OCI-LY1 (cell line): ENCODE measurements at regions not wholly inside any gene's neighbourhood (a gene's known extent, or its start where the extent isn't known, plus 50 kb on each side); places are given as distances from the start of the nearest gene placed in this dataset.

ENCODE experiments used
- H2AFZ ChIP-seq: fragments of 200-600 bp; sonication (generic), shearing (Covaris generic); 2 replicates; pipeline ENCODE4 v1.6.0; 2014; ENCODE audit warnings: antibody characterized with exemption, mild to moderate bottlenecking, low read length
- H3F3A ChIP-seq: fragments of 200-600 bp; sonication (generic), shearing (Covaris generic); 2 replicates; pipeline ENCODE4 v1.6.0; 2014; ENCODE audit warnings: mild to moderate bottlenecking, antibody characterized with exemption, low read length, moderate library complexity; ENCODE audit not compliant: insufficient read depth
- H3K27ac ChIP-seq: fragments of 200-600 bp; sonication (generic); 2 replicates; pipeline ENCODE4 v1.5.1; 2014; ENCODE audit warnings: low read length, mixed run types, mild to moderate bottlenecking, low read depth; ENCODE audit not compliant: poor library complexity, severe bottlenecking
- H3K27me3 ChIP-seq: fragments of 200-600 bp; sonication (generic); 2 replicates; pipeline ENCODE4 v1.6.0; 2014; ENCODE audit warnings: antibody characterized with exemption, mild to moderate bottlenecking, low read length, moderate library complexity; ENCODE audit not compliant: insufficient read depth
- H3K36me3 ChIP-seq: fragments of 200-600 bp; sonication (generic); 2 replicates; pipeline ENCODE4 v1.6.1; 2014; ENCODE audit warnings: mild to moderate bottlenecking, antibody characterized with exemption, low read length, moderate library complexity, mixed read lengths; ENCODE audit not compliant: insufficient read depth
- H3K4me1 ChIP-seq: fragments of 200-600 bp; sonication (generic); 2 replicates; pipeline ENCODE4 v1.5.1; 2014; ENCODE audit warnings: mild to moderate bottlenecking, low read length, moderate library complexity; ENCODE audit not compliant: insufficient read depth, severe bottlenecking
- H3K4me2 ChIP-seq: fragments of 200-600 bp; sonication (generic), shearing (Covaris generic); 2 replicates; pipeline ENCODE4 v1.6.1; 2014; ENCODE audit warnings: low read length
- H3K4me3 ChIP-seq: fragments of 200-600 bp; sonication (generic); 2 replicates; pipeline ENCODE4 v1.5.1; 2014; ENCODE audit warnings: low read length, low read depth, mild to moderate bottlenecking, mixed read lengths; ENCODE audit not compliant: poor library complexity, severe bottlenecking
- H3K79me2 ChIP-seq: fragments of 200-600 bp; shearing (Covaris generic); 2 replicates; pipeline ENCODE4 v1.6.1; 2016; ENCODE audit warnings: mixed run types, low read length, mixed read lengths; ENCODE audit not compliant: insufficient read depth
- H3K9ac ChIP-seq: fragments of 200-600 bp; sonication (generic), shearing (Covaris generic); 2 replicates; pipeline ENCODE4 v1.6.1; 2014; ENCODE audit warnings: mild to moderate bottlenecking, low read length, mixed read lengths
- H3K9me2 ChIP-seq: fragments of 200-600 bp; sonication (generic), shearing (Covaris generic); 2 replicates; pipeline ENCODE4 v1.6.1; 2014; ENCODE audit warnings: low read depth, mild to moderate bottlenecking, low read length, mixed read lengths
- H3K9me3 ChIP-seq: fragments of 200-600 bp; shearing (Covaris generic); 2 replicates; pipeline ENCODE4 v1.6.1; 2014; ENCODE audit warnings: low read length, mixed read lengths
- H4K20me1 ChIP-seq: fragments of 200-600 bp; sonication (generic), shearing (Covaris generic); 2 replicates; pipeline ENCODE4 v1.6.0; 2016; ENCODE audit warnings: mild to moderate bottlenecking, low read length; ENCODE audit not compliant: insufficient read depth
- EZH2 ChIP-seq: fragments of 200-600 bp; sonication (generic), shearing (Covaris generic); IDR thresholded peaks from 2 replicates; pipeline ENCODE4 v1.8.0; 2017; ENCODE audit warnings: borderline replicate concordance, mixed run types, mild to moderate bottlenecking, antibody characterized with exemption, low read length, moderate library complexity, mixed read lengths
- TF ChIP-seq, protein P1 (sequence below): fragments of 200-600 bp; sonication (generic), shearing (Covaris generic); IDR thresholded peaks from 2 replicates; pipeline ENCODE4 v1.5.1; 2017; ENCODE audit warnings: mild to moderate bottlenecking, antibody characterized with exemption, low read length, moderate library complexity, mixed read lengths

DNA sequence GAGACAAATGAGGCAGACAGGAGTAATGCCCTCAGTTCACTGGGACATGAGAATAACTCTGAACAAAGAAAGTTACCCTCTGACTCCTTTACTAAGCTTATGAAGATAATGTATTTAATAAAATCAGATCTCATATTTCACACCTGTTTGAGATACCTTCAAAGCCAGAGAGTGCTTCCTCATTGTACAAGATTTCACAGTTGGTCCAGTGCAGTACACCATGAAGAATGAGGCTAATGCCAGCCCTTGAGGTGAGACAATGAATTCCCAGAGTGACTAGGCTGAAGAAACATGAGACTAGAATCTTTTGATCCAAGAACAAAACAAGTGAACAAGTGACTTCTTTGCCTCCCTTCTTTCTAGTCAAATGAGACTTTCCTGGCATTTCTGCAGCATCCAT is 1133.8 kb downstream of the TUSC7 start:
- no peaks in the 10 kb centered on the region for H3F3A ChIP-seq
- no peaks in the 10 kb centered on the region for H3K9me2 ChIP-seq
- no peak overlapping the region for H3K9ac ChIP-seq
- H3K36me3 ChIP-seq, result no peaks in the 10 kb centered on the region
- no peak overlapping the region for H3K27ac ChIP-seq
- H3K27me3 ChIP-seq, result no peaks in the 10 kb centered on the region
- H4K20me1 ChIP-seq, result no peaks in the 10 kb centered on the region
- no peaks in the 10 kb centered on the region for H3K9me3 ChIP-seq
- TF ChIP-seq EZH2, result no peak
- TF ChIP-seq, protein P1, sequence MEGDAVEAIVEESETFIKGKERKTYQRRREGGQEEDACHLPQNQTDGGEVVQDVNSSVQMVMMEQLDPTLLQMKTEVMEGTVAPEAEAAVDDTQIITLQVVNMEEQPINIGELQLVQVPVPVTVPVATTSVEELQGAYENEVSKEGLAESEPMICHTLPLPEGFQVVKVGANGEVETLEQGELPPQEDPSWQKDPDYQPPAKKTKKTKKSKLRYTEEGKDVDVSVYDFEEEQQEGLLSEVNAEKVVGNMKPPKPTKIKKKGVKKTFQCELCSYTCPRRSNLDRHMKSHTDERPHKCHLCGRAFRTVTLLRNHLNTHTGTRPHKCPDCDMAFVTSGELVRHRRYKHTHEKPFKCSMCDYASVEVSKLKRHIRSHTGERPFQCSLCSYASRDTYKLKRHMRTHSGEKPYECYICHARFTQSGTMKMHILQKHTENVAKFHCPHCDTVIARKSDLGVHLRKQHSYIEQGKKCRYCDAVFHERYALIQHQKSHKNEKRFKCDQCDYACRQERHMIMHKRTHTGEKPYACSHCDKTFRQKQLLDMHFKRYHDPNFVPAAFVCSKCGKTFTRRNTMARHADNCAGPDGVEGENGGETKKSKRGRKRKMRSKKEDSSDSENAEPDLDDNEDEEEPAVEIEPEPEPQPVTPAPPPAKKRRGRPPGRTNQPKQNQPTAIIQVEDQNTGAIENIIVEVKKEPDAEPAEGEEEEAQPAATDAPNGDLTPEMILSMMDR, result no peak
- H3K4me1 ChIP-seq, result no peaks in the 10 kb centered on the region
- no peak overlapping the region for H2AFZ ChIP-seq
- no peak overlapping the region for H3K4me2 ChIP-seq
- H3K4me3 ChIP-seq, result no peak overlapping the region
- H3K79me2 ChIP-seq, result no peaks in the 10 kb centered on the region

DNA sequence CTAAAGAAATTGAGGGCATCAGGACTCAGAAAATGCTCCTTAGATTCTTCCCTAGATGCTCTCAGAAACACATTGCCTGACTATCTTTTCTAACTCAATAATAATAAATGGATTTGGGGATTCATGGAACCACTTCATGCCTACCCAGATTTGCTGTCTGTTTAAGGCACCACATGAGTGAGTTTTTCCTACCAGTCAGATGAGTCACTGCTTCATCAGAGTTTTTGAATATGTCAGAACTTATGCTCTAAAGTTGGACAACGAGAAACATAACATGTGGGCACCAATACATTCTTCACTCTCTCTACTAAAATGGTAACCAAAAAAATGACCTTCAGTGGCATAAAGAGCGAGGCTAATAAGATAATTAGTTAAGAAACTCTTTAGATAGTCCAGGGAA is 1135.1 kb downstream of the TUSC7 start:
- TF ChIP-seq, protein P1, result no peak
- TF ChIP-seq EZH2, result no peak
- H3K4me3 ChIP-seq, result no peak overlapping the region
- H3K27me3 ChIP-seq, result no peaks in the 10 kb centered on the region
- no peak overlapping the region for H3K27ac ChIP-seq
- no peak overlapping the region for H2AFZ ChIP-seq
- H3K4me1 ChIP-seq, result no peaks in the 10 kb centered on the region
- H3K4me2 ChIP-seq, result no peak overlapping the region
- H3K79me2 ChIP-seq, result no peaks in the 10 kb centered on the region
- no peak overlapping the region for H3K9ac ChIP-seq
- no peaks in the 10 kb centered on the region for H3K9me3 ChIP-seq
- no peaks in the 10 kb centered on the region for H3K36me3 ChIP-seq
- H3F3A ChIP-seq, result no peaks in the 10 kb centered on the region
- H3K9me2 ChIP-seq, result no peaks in the 10 kb centered on the region
- H4K20me1 ChIP-seq, result no peaks in the 10 kb centered on the region

DNA sequence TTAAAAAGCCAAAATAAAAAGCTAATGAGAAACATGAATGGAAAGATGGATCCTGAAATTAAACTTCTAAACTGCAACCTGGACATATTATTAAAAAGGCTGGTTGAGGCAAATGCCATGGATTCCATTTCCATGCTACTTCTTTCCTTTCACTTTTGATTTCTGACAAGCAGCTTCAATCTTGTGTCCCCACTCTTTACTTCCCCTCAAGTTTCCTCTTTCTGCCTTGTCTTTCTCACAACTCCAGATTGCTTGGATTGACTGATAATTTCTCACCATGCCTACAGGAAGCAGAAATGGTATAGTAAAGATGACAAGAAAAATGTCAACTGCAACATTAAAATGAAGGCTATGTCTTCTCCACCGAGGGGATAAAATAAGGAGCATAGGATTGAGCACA is 1136.7 kb downstream of the TUSC7 start:
- TF ChIP-seq, protein P1, result no peak
- no peak overlapping the region for H3K4me2 ChIP-seq
- H2AFZ ChIP-seq, result no peak overlapping the region
- H3F3A ChIP-seq, result no peaks in the 10 kb centered on the region
- H3K79me2 ChIP-seq, result no peaks in the 10 kb centered on the region
- H3K27ac ChIP-seq, result no peak overlapping the region
- H3K36me3 ChIP-seq, result no peaks in the 10 kb centered on the region
- no peaks in the 10 kb centered on the region for H3K4me1 ChIP-seq
- H3K9me2 ChIP-seq, result no peaks in the 10 kb centered on the region
- no peak overlapping the region for H3K4me3 ChIP-seq
- no peak overlapping the region for H3K9ac ChIP-seq
- no peaks in the 10 kb centered on the region for H3K27me3 ChIP-seq
- H4K20me1 ChIP-seq, result no peaks in the 10 kb centered on the region
- no peaks in the 10 kb centered on the region for H3K9me3 ChIP-seq
